HT-29 (cell line): ENCODE measurements at regions not wholly inside any gene's neighbourhood (a gene's known extent, or its start where the extent isn't known, plus 50 kb on each side); places are given as distances from the start of the nearest gene placed in this dataset.

Source experiments
- DNase-seq: peaks from one replicate; pipeline ENCODE4 v3.0.0-alpha.2; 2015; ENCODE audit warnings: low spot score

DNA sequence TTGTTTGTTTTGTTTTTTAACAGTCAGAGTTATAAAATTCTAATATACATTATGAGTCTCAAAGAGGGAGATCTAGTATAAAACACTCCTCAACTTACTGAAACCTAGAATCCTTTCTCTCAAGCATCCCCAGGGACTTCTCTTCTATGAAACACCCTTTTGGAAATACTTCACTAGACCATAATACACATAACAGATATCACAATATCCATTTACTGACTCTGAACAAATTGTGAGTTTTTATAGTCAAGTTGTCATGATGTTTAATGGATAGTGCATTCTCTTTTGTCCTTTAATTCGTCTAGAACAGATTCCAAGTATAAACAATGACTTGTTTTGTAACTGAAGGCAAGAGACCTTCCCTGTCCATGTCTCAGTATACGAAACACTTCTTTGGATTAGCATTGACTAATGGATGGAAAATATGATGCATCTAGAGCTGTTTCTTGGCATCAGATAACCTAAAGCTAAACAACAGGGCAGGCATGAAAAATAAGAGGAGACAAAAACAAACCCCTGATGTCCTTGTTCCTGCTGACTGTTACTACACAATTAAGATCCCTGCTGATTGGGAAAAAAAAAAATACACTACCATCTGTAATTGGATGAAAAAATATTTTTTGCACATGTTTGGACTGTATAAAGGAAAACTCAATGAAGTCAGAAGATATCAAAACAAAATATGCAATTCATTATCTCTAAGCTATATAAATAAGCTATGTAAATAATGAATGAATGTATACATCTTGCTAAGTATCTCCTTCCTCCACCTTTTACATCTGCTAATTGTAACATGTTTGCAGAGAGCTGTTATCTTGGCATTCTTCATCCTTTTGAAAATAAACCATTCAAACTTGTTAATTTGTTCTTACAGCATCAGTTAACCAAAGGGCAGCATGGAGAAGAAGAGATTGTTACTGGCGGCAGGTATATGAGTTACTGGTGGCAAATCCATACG lies 214.2 kb downstream of the LACC1 start:
- DNase-seq, result no peak

DNA sequence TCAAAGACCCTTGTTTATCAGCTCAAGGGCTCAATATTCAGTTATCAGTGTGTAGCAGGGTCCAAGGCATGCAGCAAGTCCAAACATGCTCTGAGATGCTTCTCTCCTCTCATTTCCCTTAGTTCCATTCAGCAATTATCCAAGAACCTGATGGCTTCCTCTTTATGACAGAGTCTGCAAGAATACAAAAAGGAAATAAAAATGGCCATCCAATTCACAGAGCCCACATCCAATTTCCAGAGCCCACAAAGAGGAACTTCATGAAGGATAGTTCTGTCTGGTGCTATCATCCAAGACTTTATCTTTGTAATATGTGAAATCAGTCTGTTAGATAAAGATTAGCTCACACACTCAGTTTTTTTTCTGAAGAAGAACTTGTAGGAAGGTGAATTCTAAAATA lies 217.2 kb downstream of the LACC1 start:
- DNase-seq, result no peak

DNA sequence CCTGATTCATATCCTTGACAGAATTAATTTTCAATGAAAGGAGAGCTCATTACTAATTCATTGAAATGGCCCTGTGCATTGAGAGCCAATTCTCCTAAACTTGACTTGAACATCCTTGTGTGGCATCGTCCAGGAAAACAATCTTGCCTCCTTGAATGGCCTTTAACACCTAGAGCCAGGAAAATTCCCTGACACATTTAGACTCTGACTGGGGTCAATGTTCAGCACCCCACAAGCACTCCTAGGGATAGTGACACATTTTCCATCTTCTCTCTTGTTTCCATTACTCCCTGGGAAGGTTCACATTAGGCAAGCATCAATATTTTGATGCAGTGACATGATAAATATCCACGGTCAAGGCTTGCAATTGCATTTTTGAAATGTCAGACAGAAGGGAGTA lies 218.9 kb downstream of the LACC1 start:
- DNase-seq, result no peak

DNA sequence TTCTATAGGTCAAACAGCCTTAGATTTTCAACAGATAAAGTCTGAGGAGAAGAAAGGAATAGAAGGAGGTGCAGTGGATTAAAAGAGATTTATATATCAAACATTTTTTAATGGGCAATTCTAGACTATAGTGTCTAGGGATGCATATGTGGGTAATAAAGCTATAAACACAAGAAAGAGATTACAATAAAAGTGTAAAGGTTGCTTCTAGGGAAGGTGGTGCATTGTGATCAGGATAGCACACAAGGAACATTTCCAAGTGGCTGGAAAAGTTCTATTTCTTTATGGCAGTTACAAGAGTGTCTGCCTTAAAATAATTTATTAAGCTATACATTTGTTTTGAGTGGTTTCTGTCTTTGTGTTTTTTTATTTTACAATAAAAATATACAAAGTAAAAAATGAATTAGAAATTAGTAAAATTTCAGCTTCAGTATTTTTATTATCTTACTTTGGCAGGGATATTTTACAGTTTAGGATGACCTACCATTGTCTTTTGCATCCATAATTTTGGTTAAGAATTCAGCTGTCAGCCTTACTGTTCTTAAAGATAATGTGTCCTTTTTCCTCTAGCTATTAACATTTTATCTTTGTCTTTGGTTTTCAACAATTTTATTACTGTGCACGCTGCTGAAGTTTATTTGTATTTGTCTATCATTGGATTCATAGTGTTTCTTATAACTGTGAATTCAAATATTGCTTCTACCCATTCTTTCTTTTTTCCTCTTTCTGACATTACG lies 221.8 kb downstream of the LACC1 start:
- DNase-seq, result no peak

DNA sequence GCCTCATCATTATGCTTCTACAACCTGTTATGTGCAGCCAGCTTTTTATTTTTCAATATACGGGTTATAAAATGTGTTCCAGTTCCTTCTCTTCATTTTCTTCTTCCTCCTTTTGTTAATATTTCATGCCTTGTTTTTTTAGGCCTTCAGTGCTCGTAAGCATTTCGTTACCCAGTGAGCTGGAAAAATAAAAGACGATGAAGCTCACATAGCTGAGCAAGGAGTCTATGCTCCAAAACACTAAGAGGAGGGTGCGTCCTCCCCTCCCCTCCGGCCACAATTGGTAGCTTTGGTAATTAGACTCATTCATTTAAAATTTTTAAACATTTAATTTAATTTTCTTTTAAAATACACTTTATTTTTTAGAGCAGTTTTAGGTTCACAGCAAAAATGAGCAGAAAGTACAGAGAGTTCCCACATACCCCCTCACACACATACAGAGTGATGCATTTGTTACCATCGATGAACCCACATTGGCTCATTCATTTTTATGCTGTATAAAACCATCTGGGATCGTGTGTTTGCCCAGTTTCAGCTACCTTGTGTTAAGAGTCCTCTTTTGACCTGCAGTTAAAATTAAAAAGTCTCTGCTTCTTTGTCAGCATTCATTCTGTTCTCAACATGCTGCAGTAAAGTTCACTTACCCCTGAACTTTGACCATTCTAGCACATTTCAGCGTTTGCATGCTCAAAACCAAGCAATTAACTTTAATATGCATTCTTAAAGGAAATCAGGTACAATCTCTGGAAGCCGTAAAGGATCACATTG lies 223.9 kb downstream of the LACC1 start:
- DNase-seq, result no peak

DNA sequence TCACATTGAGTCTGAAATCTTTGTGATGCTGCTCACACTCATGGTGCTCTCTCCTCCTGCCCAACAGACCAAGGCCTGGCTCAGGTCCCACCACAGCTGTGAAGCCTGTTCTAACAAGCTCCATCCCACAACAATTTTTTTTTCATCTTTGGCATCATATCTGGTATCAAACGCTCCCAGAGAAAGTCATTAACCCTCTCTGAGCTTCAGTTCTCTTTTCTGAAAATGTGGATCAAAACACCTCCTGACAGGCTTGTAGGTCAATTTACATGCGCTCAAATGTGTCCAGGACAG lies 224.4 kb downstream of the LACC1 start:
- no peak for DNase-seq

DNA sequence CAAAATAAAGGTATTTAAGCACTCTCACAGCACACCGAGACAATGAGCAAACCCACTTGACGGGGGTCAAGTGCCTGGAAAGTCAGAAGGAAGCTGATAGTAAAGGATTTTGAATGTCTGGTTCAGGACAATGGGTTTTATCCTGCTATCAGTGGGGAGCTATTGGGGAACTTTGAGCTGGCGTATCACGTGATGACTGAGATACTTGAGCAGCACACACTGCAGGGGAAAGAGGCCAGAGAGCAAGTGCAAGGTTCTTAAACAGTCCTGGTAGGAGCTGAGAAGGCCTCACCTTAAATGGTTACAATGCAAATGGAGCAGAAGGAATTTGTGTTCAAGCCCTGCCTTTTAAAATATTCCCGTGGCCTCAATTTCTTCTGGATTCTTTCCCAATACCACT lies 225.3 kb downstream of the LACC1 start:
- DNase-seq, result no peak

DNA sequence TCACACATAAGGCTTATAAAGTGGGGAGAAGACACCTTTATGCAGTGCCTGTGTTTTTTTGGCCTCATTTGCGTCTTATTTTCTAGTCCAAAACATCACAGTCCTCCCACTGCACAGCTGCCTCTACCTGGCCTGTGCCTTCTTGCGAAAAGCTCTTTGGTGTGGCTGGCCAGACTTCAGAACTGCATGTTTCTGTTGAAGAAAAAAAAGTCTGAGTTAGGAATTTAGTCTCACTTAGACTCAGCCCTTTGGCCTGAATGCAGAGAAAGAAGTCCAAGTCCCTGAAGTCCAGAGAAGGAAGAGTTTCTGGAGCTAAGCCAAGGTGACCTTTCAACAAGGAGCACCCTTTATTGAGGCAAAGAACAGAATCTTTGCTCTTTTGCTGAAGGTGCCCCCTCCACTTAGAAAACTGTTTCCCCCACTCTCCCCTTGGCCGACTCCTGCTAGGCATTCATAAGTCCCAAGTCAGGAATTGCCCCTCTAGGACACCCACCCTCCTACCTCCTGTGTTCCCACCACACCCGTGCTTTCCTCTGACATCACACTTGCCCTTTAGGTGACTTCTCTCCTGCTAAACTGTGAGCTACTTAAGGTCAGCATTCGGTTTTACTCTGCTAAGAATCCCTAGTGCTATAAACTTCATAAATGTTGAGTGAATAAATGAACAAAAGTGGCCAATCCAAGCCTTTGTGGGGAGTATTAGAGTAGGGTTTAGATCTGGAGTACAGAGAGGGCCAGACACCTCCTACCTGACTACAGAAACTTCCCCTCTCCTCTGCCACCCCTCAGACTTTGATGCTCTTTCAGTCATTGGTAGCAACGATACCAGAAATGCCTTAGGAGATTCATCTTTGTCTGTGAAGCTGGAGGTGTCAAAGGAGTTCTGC lies 226.8 kb downstream of the LACC1 start:
- DNase-seq, result peak; percentile 37

DNA sequence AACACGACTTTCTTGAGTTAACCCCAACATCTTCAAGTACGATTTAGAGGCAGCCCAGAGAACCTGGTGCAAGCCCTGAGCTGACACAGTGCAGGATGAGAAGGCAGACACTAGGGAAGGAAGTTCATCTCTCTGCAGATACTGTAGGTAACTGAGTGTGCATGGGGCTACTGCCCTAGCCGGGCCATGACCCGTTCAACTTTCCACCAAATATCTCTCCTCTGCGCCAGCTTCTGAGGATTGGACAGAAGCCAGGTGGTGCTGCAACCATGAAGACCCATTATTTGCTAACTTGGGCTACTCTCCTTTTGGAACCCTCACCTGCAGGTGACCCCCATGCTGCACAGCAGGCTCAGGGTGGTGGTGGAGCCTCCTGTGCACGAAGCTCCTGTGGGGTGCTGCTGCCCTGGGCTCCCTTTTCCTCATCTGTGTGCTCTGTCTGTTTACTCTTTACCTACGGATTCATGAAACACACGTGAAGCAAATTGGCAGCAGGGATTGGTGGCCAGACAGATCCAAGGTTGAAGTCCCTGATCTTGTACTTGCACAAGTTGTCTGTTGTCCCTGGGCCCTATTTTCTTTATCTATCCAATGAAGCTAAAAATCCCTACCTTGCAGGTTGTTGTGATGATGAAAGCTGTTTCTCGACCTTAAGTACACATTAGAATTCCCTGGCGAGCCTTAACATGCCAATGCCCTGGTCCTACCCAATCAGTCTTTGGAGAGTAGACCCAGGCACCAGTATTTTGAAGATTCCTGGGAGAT lies 227.8 kb downstream of the LACC1 start:
- DNase-seq, result peak; percentile 76

DNA sequence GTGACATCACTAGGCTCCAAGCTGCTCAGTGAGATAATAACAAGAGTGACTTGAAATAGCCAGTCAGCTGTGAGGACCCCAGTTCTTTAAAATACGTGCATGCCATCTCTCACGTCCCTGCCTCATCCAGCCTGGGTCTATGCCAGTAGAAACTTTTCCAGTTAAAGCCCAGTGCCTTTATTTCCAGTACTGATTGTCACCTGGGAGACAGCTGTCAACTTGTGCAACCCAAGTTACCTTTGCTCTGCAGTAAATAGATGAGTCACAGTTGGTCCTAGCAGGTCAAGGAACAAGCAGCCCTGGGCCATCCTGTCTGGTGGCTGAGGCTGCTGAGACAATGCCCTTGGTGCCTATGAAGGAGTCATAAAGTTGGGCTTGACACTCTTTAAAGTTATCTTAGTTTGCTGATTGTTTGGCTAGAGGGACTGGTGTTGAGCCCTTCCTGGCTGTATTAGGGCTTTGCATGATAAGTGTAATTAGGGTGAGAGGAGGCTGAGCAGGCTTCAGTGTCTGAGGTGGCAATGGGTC lies 228.7 kb downstream of the LACC1 start:
- DNase-seq, result peak; percentile 96

DNA sequence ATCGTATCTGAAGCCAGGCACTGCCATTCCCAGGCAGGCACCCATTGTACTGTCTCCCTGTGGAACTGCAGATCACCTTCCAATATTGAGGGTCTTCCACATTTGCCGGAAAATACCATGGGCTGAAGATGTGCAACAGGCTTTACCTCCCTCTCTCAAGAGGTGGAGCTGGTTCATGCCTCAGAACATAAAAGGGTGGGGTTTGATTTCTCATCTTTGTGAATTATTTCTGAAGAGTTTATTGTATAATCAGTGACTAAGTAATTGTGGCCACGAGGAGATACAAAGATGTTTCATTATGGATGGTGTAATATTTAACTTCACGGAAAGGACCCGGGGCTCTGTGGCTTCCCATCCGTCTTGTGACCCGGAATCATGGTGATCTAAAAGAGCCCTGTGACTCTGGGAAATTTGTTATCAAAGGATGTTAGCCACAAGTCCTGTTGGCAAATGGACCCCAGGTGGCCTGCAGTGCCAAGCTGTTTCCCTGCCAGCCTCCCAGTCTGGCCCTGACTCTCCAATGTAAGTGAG lies 230.5 kb downstream of the LACC1 start:
- peak; percentile 69 for DNase-seq

DNA sequence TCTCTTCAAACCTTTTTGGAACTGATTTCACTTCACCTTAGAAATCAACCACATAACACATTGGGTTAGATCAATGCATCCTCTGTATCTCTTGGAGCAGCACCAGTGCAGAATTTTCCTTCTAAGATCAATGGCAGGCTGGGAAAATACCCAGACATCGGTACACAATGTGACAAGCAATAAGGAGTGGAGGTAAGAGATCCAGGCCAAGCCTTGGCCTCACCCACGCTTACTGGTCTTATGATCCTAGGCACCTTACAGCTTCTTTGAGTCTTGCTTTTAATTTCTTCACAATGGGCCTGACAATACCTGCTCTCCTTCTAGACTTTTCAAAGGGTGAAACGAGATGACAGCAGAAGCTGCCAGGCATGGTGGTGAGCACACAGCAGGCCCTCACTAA lies 232.0 kb downstream of the LACC1 start:
- no peak for DNase-seq

DNA sequence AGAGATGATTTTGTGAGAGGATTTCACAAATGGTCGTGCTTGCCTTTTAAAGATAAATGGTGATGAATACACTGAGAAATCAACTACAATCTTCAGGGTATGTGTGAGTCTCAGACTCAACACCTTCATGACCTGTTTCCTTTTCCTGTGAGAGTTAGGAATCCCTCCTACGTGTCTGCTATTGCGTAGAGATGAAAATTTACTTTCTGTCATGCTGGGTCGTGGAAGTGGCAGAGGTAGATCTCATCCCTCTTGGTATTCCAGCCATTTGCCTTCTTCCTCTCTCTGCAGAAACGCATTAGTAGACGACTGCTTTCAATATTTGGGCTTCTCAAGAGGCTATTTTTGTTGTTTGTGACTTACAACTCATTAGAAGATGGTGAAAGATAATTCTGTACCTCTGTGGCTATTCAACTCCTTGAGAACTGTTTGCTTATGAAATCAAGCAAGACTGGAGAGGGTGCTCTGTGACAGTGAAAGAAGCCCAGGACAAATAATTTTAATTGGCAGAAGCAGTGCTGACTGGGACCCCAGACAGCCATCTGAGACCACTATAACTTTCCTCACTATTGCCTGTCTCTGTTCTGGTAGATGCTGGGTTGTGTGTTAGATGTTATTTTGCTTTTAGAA lies 233.1 kb downstream of the LACC1 start:
- DNase-seq, result no peak

DNA sequence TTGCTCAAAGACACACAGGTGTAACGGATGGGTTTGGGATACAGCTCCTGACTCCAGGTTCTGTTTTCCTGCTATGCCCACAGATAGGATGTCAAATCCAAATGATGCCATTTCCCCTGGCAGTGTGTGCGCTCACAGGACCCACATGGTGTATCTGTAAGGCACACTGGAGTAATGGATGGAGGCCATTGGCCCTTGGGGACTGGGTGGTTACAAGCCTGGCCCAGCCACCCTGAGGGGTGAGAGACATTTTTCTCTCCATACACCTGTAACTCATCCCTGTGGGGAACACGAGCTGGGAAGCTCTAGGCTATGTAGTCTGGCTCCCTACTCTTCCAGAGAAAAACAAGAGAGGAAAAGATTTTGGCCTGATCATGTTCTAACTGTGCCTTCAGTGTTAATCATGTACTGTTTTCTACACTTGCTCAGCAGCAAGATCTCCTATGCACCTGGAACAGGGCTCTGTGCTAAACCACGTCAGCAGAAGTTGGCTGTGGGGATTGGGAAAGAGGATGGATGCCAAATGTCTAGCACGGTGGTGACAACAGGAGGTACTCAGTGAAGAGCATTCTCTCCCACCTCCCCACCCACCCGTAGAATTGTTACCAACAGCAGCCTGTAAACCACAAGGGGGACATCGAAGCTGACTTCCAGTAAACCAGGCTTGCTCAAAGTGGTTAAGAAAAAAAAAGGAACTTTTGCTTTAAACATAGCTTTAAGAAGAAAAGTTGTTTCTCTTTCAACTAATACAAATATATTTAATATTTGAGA lies 237.0 kb downstream of the LACC1 start:
- no peak for DNase-seq

DNA sequence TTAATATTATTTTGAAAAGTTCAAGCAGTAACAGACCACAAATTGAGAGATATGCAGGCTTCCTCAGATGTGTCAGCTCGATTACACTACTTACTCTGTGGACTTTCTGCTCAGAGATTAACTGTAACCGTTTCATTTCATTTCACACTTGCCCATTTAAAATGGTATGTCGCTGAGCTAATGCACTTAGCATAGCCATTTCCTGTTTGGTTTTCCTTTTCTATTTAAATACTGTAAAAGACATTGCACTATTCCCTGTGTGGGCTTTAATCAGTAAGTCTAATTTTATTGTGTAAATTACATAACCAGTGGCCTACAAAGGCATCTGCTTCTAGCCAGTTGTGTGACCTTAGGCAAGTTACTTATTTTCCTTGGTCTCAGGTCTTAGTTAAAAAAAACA lies 237.6 kb downstream of the LACC1 start:
- DNase-seq, result no peak

DNA sequence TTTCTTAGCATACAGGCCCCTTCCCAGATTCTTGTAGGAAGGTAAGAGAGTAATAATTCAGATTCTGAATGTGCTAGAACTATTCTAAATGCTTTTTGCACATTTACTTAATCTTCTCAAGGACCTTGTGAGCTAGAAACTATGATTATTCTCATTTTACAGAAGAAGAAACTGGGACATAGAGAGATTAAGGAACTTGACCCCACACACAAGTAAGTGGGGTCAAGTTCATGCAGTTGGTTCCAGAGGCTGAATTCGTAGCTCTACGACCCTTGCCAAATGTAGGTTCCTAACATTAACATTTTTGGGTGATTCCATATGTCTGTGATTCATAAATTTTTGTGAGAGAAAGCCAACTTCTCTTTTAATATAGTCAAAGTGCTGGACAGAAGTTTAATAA lies 238.1 kb downstream of the LACC1 start:
- no peak for DNase-seq

DNA sequence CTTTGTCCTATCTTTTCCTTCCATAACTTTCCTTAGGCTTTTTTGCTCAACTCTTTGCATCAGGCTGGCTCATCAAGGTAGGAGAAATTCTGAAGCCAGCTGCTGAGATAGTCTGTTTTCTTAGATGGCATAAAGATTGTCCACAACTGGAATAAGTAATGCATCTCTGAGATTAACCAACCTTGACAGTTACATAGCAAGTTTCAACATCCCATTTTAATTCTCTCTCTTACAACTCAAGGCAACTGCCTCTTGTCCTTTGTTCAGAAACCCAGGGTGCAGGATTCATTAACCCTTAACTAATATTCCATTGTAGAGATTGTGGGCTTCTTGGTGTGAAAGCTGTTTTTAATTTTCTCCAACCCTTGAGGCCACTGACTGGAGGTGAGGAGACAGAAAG lies 239.2 kb downstream of the LACC1 start:
- DNase-seq, result no peak

DNA sequence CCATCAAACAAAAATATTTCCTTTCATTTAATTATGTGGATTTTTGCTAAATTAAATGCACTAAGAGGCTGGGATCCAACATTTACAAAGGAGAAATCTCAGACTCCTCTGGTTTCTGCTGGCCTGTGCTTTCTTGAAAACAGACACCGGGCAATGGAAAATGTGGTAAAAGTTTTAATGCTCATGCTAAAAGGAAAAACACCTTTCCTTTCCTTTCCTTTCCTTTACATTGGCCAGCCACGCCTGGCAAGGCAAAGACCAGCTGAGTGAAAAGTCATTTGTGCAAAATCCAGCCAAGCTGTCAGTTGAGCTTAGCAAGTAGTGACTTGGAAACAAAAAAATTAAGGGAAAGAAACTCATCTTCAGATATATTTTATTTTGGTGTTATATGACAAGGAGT lies 240.3 kb downstream of the LACC1 start:
- no peak for DNase-seq
